ENCODE measurements at regions not wholly inside any gene's neighbourhood (a gene's known extent, or its start where the extent isn't known, plus 50 kb on each side); places are given as distances from the start of the nearest gene placed in this dataset.

- TF ChIP-seq EZH2 (IDR thresholded peaks at IDR 0.05; ENCODE audit: borderline replicate concordance, low read length) = no peak
- peak; percentile 42 for TF ChIP-seq CTCF (IDR thresholded peaks at IDR 0.05; ENCODE audit: low read length)
These were observed 275.8 kb upstream of the KCNH8 start for GRCh38 chr3:18872466-18872865.
